Tibial nerve (tissue), 4 donors: ENCODE measurements at regions not wholly inside any gene's neighbourhood (a gene's known extent, or its start where the extent isn't known, plus 50 kb on each side); places are given as distances from the start of the nearest gene placed in this dataset.

Source experiments
- DNase-seq, 2 donors: peaks; one replicate each; pipeline ENCODE4 v3.0.0-alpha.2; 2019; ENCODE audit warnings: low spot score in 2 of 2
- H3K27ac ChIP-seq, 4 donors: fragments of 200-600 bp; sonication (generic) in 3 of 4; one replicate each; pipeline ENCODE4 v1.5.1; 2017 to 2019; ENCODE audit warnings: mild to moderate bottlenecking in 1 of 4
- H3K27me3 ChIP-seq, 2 donors: fragments of 200-600 bp; sonication (generic) in 1 of 2; one replicate each; pipeline versions ENCODE4 v1.5.1 to v1.6.0; 2017 to 2019
- H3K36me3 ChIP-seq, 3 donors: fragments of 200-600 bp; sonication (generic); one replicate each; pipeline ENCODE4 v1.5.1; 2018 to 2019
- H3K4me1 ChIP-seq, 4 donors: fragments of 200-600 bp; sonication (generic) in 3 of 4; one replicate each; pipeline ENCODE4 v1.5.1; 2017 to 2019
- H3K4me3 ChIP-seq, 4 donors: fragments of 200-600 bp; sonication (generic) in 3 of 4; one replicate each; pipeline ENCODE4 v1.5.1; 2017 to 2019; ENCODE audit warnings: mild to moderate bottlenecking in 1 of 4, moderate library complexity in 1 of 4
- H3K9me3 ChIP-seq, 4 donors: fragments of 200-600 bp; sonication (generic) in 3 of 4; one replicate each; pipeline ENCODE4 v1.5.1; 2017 to 2019
- EP300 ChIP-seq, 2 donors: sonication (generic); formaldehyde crosslinking; IDR thresholded peaks; one replicate each; pipeline ENCODE4 v1.6.1; 2017; ENCODE audit warnings: antibody characterized with exemption in 2 of 2, mild to moderate bottlenecking in 1 of 2
- POLR2A ChIP-seq, 2 donors: fragments of 450-650 bp; IDR thresholded peaks; one replicate each; pipeline ENCODE4 v1.6.1; 2017; ENCODE audit warnings: antibody characterized with exemption in 2 of 2, mild to moderate bottlenecking in 2 of 2, moderate library complexity in 2 of 2
- WGBS, 2 donors: methylation state at CpG; one replicate each; pipeline ENCODE4 v1.1.5; 2018; 5-methylcytosine and 5-hydroxymethylcytosine counted together
- TF ChIP-seq, protein P1 (sequence below), 5 experiments: fragments of 200-600 bp in 3 of 5; fragments of 450-650 bp in 2 of 5; sonication (generic) in 3 of 5; IDR thresholded peaks; one replicate each; pipeline ENCODE4 v1.5.1; 2016 to 2019; ENCODE audit warnings: antibody characterized with exemption in 5 of 5, mild to moderate bottlenecking in 3 of 5, moderate library complexity in 2 of 5

GRCh38 chr14:34195964-34196363, 245.1 kb upstream of the EGLN3 start:
- H3K9me3 ChIP-seq: no peaks in the 10 kb centered on the region
- no peaks in the 10 kb centered on the region for H3K36me3 ChIP-seq
- no peaks in the 10 kb centered on the region for H3K27me3 ChIP-seq
- TF ChIP-seq, protein P1, sequence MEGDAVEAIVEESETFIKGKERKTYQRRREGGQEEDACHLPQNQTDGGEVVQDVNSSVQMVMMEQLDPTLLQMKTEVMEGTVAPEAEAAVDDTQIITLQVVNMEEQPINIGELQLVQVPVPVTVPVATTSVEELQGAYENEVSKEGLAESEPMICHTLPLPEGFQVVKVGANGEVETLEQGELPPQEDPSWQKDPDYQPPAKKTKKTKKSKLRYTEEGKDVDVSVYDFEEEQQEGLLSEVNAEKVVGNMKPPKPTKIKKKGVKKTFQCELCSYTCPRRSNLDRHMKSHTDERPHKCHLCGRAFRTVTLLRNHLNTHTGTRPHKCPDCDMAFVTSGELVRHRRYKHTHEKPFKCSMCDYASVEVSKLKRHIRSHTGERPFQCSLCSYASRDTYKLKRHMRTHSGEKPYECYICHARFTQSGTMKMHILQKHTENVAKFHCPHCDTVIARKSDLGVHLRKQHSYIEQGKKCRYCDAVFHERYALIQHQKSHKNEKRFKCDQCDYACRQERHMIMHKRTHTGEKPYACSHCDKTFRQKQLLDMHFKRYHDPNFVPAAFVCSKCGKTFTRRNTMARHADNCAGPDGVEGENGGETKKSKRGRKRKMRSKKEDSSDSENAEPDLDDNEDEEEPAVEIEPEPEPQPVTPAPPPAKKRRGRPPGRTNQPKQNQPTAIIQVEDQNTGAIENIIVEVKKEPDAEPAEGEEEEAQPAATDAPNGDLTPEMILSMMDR (IDR thresholded peaks at IDR 0.05): no peak
- TF ChIP-seq POLR2A (IDR thresholded peaks at IDR 0.05): no peak
- no peak for TF ChIP-seq EP300 (IDR thresholded peaks at IDR 0.05)
- no peak overlapping the region for H3K27ac ChIP-seq
- no peak for DNase-seq
- H3K4me3 ChIP-seq: no peak overlapping the region
- no peaks in the 10 kb centered on the region for H3K4me1 ChIP-seq

DNA sequence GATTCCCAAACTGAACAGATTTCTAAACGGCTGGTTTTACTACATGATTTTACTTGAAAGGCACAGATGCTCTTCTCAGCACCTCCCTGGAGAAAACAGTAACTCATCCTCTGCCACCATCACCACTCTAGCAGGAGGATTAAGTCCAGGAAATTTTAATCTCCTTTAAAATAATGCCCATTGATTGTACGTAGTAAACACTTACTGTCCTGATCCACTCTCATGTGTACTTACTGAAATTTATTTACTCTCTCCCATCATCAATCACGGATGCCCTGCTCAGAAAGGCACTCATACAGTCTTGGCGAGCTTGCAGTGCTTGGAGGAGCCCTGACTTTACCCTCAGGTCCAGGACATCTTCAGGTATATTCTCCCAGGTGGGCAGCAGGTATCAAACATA, 239.8 kb upstream of the EGLN3 start:
- TF ChIP-seq EP300 (IDR thresholded peaks at IDR 0.05): no peak
- no peak for TF ChIP-seq POLR2A (IDR thresholded peaks at IDR 0.05)
- TF ChIP-seq, protein P1 (IDR thresholded peaks at IDR 0.05): no peak
- no peaks in the 10 kb centered on the region for H3K9me3 ChIP-seq
- WGBS, 2 donors: 76 to 77% methylated on average over 4 of the region's 4 CpGs
- H3K36me3 ChIP-seq: no peaks in the 10 kb centered on the region
- no peaks in the 10 kb centered on the region for H3K27me3 ChIP-seq
- no peak overlapping the region for H3K27ac ChIP-seq
- DNase-seq: no peak
- no peaks in the 10 kb centered on the region for H3K4me1 ChIP-seq
- H3K4me3 ChIP-seq: no peak overlapping the region

- H3K4me1 ChIP-seq: no peaks in the 10 kb centered on the region
- H3K4me3 ChIP-seq: no peak overlapping the region
- no peaks in the 10 kb centered on the region for H3K9me3 ChIP-seq
- no peaks in the 10 kb centered on the region for H3K36me3 ChIP-seq
- H3K27ac ChIP-seq: no peak overlapping the region
- no peak for TF ChIP-seq POLR2A (IDR thresholded peaks at IDR 0.05)
- TF ChIP-seq, protein P1 (IDR thresholded peaks at IDR 0.05): no peak
- no peak for DNase-seq
- 97 to 98% methylated on average over 3 of the region's 3 CpGs for WGBS, 2 donors
- no peaks in the 10 kb centered on the region for H3K27me3 ChIP-seq
Measured at GRCh38 chr14:34189866-34190265, 239.0 kb upstream of the EGLN3 start.

GRCh38 chr14:34187519-34188044, 236.7 kb upstream of the EGLN3 start:
- no peak overlapping the region for H3K27ac ChIP-seq
- no peaks in the 10 kb centered on the region for H3K4me1 ChIP-seq
- DNase-seq: no peak
- no peaks in the 10 kb centered on the region for H3K9me3 ChIP-seq
- H3K36me3 ChIP-seq: no peaks in the 10 kb centered on the region
- 92 to 98% methylated on average over 3 of the region's 3 CpGs for WGBS, 2 donors
- TF ChIP-seq POLR2A (IDR thresholded peaks at IDR 0.05): no peak
- TF ChIP-seq EP300 (IDR thresholded peaks at IDR 0.05): no peak
- TF ChIP-seq, protein P1 (IDR thresholded peaks at IDR 0.05): no peak
- H3K27me3 ChIP-seq: no peaks in the 10 kb centered on the region
- H3K4me3 ChIP-seq: no peak overlapping the region

GRCh38 chr14:34187061-34187460, 236.2 kb upstream of the EGLN3 start:
- no peak for DNase-seq
- Histone ChIP-seq H3K4me1 (no peaks in the 10 kb centered on the region), H3K36me3 (no peaks in the 10 kb centered on the region), H3K4me3 (no peak overlapping the region), H3K27me3 (no peaks in the 10 kb centered on the region), H3K9me3 (no peaks in the 10 kb centered on the region), H3K27ac (no peak overlapping the region)
- 36 to 52% methylated on average over 3 of the region's 3 CpGs for WGBS, 2 donors
- no peak for TF ChIP-seq EP300 (IDR thresholded peaks at IDR 0.05)
- TF ChIP-seq, protein P1 (IDR thresholded peaks at IDR 0.05): no peak
- TF ChIP-seq POLR2A (IDR thresholded peaks at IDR 0.05): no peak
